Duodenal mucosa (tissue), 2 donors: ENCODE measurements at regions not wholly inside any gene's neighbourhood (a gene's known extent, or its start where the extent isn't known, plus 50 kb on each side); places are given as distances from the start of the nearest gene placed in this dataset.
"Not testable (repeated sequence)": the region's sequence is repeated elsewhere in the genome, so short reads cannot be mapped to it uniquely, and the experiment has no call there.

Experiments used
- H3K27ac ChIP-seq: one replicate; pipeline ENCODE4 v1.7.0; 2013; ENCODE audit warnings: low read depth, low read length
- H3K27me3 ChIP-seq, 2 donors: one replicate each; pipeline ENCODE4 v1.7.0; 2013; ENCODE audit warnings: low read length in 2 of 2, control low read depth in 1 of 2; ENCODE audit not compliant: insufficient read depth in 2 of 2, control insufficient read depth in 1 of 2
- H3K36me3 ChIP-seq, 2 donors: one replicate each; pipeline ENCODE4 v1.7.0; 2013; ENCODE audit warnings: low read length in 2 of 2, control low read depth in 1 of 2; ENCODE audit not compliant: insufficient read depth in 2 of 2, control insufficient read depth in 1 of 2
- H3K4me1 ChIP-seq, 2 donors: one replicate each; pipeline ENCODE4 v1.7.0; 2013; ENCODE audit warnings: low read length in 2 of 2, control low read depth in 1 of 2; ENCODE audit not compliant: insufficient read depth in 2 of 2, control insufficient read depth in 1 of 2
- H3K4me3 ChIP-seq, 2 donors: one replicate each; pipeline ENCODE4 v1.7.0; 2013; ENCODE audit warnings: low read length in 2 of 2, low read depth in 1 of 2
- H3K9ac ChIP-seq, 2 donors: one replicate each; pipeline ENCODE4 v1.7.0; 2013; ENCODE audit warnings: low read length in 2 of 2, low read depth in 1 of 2
- H3K9me3 ChIP-seq, 2 donors: one replicate each; pipeline ENCODE4 v1.7.0; 2013; ENCODE audit warnings: low read length in 2 of 2, control low read depth in 1 of 2; ENCODE audit not compliant: control insufficient read depth in 1 of 2

GRCh38 chr15:60275624-60276023 lies 122.2 kb downstream of the ANXA2 start:
- Histone ChIP-seq H3K27me3 (no peaks in the 10 kb centered on the region), H3K27ac (no peak overlapping the region), H3K36me3 (no peaks in the 10 kb centered on the region), H3K9me3 (peaks cover 8 to 14% of the 10 kb centered on the region in 2 donors), H3K4me3 (no peak overlapping the region), H3K9ac (no peak overlapping the region), H3K4me1 (no peaks in the 10 kb centered on the region)

DNA sequence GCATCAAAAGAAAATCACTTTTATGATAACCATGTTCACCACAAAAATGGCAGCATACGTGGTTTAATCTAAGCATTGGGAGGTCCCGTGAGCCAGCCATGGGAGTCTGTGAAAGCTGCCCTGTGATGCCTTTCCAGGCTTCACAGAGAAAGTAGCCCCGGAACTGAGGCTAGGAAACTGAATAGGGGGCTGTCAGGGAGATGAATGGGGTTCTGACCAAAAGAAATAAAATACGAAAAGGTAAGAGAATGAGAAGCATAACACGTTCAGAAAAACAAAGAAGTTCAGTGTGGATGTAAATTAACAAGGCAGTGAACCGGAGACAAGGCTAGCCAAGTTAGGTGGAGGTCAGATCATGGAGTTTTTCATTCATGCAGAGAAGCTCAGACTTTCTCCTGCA lies 118.9 kb downstream of the ANXA2 start:
- H3K27me3 ChIP-seq: peaks cover 0 to 10% of the 10 kb centered on the region in 2 donors
- H3K36me3 ChIP-seq: no peaks in the 10 kb centered on the region
- no peak overlapping the region for H3K9ac ChIP-seq
- no peak overlapping the region for H3K4me3 ChIP-seq
- peaks cover 8 to 14% of the 10 kb centered on the region in 2 donors for H3K9me3 ChIP-seq
- no peak overlapping the region for H3K27ac ChIP-seq
- H3K4me1 ChIP-seq: no peaks in the 10 kb centered on the region

- Histone ChIP-seq H3K9ac (no peak overlapping the region), H3K4me1 (no peaks in the 10 kb centered on the region), H3K27ac (no peak overlapping the region), H3K36me3 (no peaks in the 10 kb centered on the region), H3K9me3 (peaks cover under 1 to 9% of the 10 kb centered on the region in 2 donors), H3K4me3 (no peak overlapping the region), H3K27me3 (peaks cover 0 to 10% of the 10 kb centered on the region in 2 donors)
Observed at GRCh38 chr15:60280259-60280658, 117.5 kb downstream of the ANXA2 start.

DNA sequence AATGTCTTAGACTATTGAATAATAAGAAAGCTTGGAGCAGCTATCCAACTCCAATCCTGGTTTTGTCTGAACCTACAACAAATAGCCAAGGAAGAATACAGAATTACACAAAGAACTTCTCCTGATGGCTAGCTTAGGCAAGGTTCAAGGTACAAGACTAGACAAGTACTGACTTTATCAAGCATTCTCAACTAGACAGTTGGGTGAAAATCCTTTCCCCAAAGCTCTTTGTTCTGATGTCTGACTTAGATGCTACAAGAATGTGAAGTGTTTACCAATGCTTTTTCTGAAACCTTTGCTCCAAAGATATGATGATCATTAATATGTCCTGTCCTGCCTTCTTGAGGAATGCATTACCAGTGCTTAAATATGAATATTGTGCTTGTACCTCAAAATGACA lies 113.8 kb downstream of the ANXA2 start:
- Histone ChIP-seq H3K27ac (no peak overlapping the region), H3K9ac (no peak overlapping the region), H3K4me3 (no peak overlapping the region), H3K27me3 (peaks cover 0 to 10% of the 10 kb centered on the region in 2 donors), H3K9me3 (no peaks in the 10 kb centered on the region), H3K4me1 (no peaks in the 10 kb centered on the region), H3K36me3 (no peaks in the 10 kb centered on the region)

GRCh38 chr15:60295901-60296300 lies 101.9 kb downstream of the ANXA2 start:
- H3K4me1 ChIP-seq, H3K36me3 ChIP-seq, H3K27ac ChIP-seq, H3K9ac ChIP-seq, H3K9me3 ChIP-seq, H3K4me3 ChIP-seq, H3K27me3 ChIP-seq: not testable (repeated sequence)

- Histone ChIP-seq H3K4me1 (peaks cover 4 to 8% of the 10 kb centered on the region in 2 donors), H3K36me3 (no peaks in the 10 kb centered on the region), H3K9ac (no peak overlapping the region), H3K9me3 (no peaks in the 10 kb centered on the region), H3K27ac (no peak overlapping the region), H3K27me3 (no peaks in the 10 kb centered on the region), H3K4me3 (no peak overlapping the region)
Observed at GRCh38 chr15:60297047-60297446, 100.7 kb downstream of the ANXA2 start.
